ENCODE measurements at regions not wholly inside any gene's neighbourhood (a gene's known extent, or its start where the extent isn't known, plus 50 kb on each side); places are given as distances from the start of the nearest gene placed in this dataset.

- DNase-seq = no peak
These were observed 427.0 kb upstream of the KCNH7 start for GRCh38 chr2:163265562-163265961.

- DNase-seq = no peak
These were observed 425.8 kb upstream of the KCNH7 start for GRCh38 chr2:163264341-163264740.

GRCh38 chr2:163259489-163259888 lies 420.9 kb upstream of the KCNH7 start:
- DNase-seq = no peak

- DNase-seq = no peak
These were observed 416.5 kb upstream of the KCNH7 start for GRCh38 chr2:163255086-163255485.

GRCh38 chr2:163253621-163254285 lies 415.2 kb upstream of the KCNH7 start:
- DNase-seq = no peak

GRCh38 chr2:163252199-163252598 lies 413.6 kb upstream of the KCNH7 start:
- DNase-seq = no peak

GRCh38 chr2:163248376-163249253 lies 410.0 kb upstream of the KCNH7 start:
- no peak for DNase-seq

- DNase-seq = no peak
These were observed 409.3 kb upstream of the KCNH7 start for GRCh38 chr2:163247847-163248220.

GRCh38 chr2:163247156-163247846 lies 408.7 kb upstream of the KCNH7 start:
- no peak for DNase-seq

- no peak for DNase-seq
These were observed 407.6 kb upstream of the KCNH7 start for GRCh38 chr2:163246135-163246534.

- no peak for DNase-seq
These were observed 398.0 kb upstream of the KCNH7 start for GRCh38 chr2:163236553-163236952.

GRCh38 chr2:163231666-163232065 lies 393.1 kb upstream of the KCNH7 start:
- DNase-seq = no peak

GRCh38 chr2:163213661-163214081 lies 375.1 kb upstream of the KCNH7 start:
- no peak for DNase-seq

- DNase-seq = no peak
These were observed 371.9 kb upstream of the KCNH7 start for GRCh38 chr2:163210430-163210918.

GRCh38 chr2:163207693-163208370 lies 369.3 kb upstream of the KCNH7 start:
- DNase-seq = peak; percentile 6

- DNase-seq = no peak
These were observed 367.2 kb upstream of the KCNH7 start for GRCh38 chr2:163205589-163206254.

GRCh38 chr2:163200741-163201140 lies 362.2 kb upstream of the KCNH7 start:
- no peak for DNase-seq

- DNase-seq = no peak
These were observed 360.4 kb upstream of the KCNH7 start for GRCh38 chr2:163198972-163199371.

GRCh38 chr2:163198007-163198406 lies 359.4 kb upstream of the KCNH7 start:
- no peak for DNase-seq

GRCh38 chr2:163191372-163191771 lies 352.8 kb upstream of the KCNH7 start:
- DNase-seq = peak; percentile 6

GRCh38 chr2:163187995-163188655 lies 349.6 kb upstream of the KCNH7 start:
- no peak for DNase-seq

All from right kidney (tissue), 1 donor.